ENCODE measurements at regions not wholly inside any gene's neighbourhood (a gene's known extent, or its start where the extent isn't known, plus 50 kb on each side); places are given as distances from the start of the nearest gene placed in this dataset.

GRCh38 chrX:124726881-124727280 lies 380.5 kb downstream of the SH2D1A start:
- TF ChIP-seq POLR2A (IDR thresholded peaks at IDR 0.05) (no peak), POLR2AphosphoS5 (IDR thresholded peaks at IDR 0.05) (no peak)
